Urothelium cell line (cell line): ENCODE measurements at regions not wholly inside any gene's neighbourhood (a gene's known extent, or its start where the extent isn't known, plus 50 kb on each side); places are given as distances from the start of the nearest gene placed in this dataset.
"Not testable (repeated sequence)": the region's sequence is repeated elsewhere in the genome, so short reads cannot be mapped to it uniquely, and the experiment has no call there.

Experiments
- DNase-seq: peaks from one replicate; pipeline ENCODE4 v3.0.0; 2011; ENCODE audit warnings: low spot score, mixed read lengths
- FAIRE-seq: peaks from 2 replicates; lab custom pipeline; 2011; peaks lifted over from hg19 to GRCh38; lab: Jason Lieb, UNC

DNA sequence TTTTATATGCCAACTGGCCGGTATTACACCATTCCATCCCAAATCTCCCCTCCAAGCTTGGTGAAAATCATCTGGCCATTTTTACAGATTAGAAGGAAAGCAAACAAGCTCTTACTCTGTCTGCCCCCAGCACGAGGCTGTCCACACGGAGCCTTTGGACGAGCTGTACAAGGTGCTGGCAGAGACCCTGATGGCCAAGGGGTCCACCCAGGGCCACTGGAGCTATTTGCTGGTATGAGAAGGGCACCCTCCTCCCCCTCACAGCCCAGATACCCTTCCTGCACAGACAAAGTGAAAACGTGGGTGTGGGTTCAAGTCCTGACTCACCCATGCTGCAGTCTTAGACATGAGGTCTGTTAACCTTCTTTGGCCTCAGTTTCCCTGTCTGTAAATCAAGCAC is 84.9 kb upstream of the DRD5 start:
- FAIRE-seq, DNase-seq: not testable (repeated sequence)

DNA sequence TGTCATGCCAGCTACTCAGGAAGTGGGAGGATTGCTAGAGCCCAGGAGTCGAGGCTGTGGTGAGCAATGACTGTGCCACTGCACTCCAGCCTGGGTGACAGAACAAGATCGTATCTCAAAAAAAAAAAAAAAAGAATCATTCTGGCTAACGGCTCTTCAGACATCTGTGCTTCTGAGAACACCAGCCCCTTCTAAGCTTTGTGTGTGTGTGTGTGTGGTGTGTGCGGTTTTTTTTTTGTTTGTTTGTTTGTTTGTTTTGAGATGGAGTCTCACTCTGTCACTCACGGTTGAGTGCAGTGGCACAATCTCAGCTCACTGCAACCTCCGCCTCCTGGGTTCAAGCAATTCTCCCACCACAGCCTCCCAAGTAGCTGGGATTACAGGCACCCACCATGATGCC is 79.4 kb upstream of the DRD5 start:
- DNase-seq, FAIRE-seq: not testable (repeated sequence)

DNA sequence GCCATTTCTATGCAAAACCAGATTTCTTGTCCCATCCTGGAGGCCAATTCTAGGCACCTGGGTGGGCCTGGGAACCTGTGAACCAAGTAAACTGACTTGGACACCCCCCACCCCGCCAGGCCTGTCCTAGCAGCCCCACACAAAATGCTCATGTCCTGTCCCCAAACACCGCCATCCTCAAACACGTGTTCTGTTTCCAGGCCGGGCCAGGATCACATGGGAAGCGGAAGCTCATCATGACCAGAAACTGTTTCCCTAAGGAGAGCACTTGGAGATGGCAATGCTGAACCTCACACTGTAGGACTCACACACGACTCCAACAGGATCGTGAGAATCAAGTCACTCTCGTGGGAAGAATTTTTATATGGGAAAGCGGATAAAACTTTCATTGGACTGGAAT is 78.7 kb upstream of the DRD5 start:
- FAIRE-seq, DNase-seq: not testable (repeated sequence)

DNA sequence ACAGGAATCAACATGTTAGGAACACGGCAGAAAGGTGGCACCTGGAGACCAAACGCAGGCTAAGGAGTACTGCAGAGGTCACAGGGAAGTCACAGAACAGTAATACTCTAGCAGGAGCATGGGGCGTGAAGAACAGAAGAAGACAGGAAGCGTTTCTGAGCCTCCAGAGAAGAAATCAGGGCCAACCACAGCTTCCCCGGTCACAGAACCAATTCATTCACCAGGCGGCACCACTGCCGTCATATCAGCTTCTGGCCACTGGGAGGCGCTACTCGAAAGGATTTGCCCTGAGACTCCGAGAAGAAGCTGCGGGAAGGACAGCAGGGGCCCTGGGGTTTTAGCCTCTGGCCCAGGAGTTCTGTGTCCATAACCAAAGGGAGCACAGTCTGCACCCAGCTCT is 78.0 kb upstream of the DRD5 start:
- peak; percentile 52 for DNase-seq
- no peak for FAIRE-seq

DNA sequence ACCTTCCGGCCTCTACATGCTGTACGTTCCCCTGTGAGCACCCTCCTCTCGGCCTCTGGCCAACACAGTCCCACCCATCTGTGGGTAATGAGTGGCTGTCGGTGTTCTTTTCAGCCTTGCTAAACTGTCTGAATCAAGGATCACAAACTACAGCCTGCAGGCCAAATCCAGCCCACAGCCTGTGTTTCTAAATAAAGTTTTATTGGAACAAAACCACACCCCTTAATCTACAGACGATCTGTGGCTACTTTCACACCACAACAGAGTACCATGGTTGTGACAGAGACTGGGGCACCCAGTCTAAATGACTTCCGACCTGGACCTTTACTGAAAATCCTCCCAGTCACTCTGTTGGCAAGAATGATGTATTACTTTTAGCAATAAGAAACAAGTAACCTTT is 77.3 kb upstream of the DRD5 start:
- not testable (repeated sequence) for DNase-seq, FAIRE-seq

DNA sequence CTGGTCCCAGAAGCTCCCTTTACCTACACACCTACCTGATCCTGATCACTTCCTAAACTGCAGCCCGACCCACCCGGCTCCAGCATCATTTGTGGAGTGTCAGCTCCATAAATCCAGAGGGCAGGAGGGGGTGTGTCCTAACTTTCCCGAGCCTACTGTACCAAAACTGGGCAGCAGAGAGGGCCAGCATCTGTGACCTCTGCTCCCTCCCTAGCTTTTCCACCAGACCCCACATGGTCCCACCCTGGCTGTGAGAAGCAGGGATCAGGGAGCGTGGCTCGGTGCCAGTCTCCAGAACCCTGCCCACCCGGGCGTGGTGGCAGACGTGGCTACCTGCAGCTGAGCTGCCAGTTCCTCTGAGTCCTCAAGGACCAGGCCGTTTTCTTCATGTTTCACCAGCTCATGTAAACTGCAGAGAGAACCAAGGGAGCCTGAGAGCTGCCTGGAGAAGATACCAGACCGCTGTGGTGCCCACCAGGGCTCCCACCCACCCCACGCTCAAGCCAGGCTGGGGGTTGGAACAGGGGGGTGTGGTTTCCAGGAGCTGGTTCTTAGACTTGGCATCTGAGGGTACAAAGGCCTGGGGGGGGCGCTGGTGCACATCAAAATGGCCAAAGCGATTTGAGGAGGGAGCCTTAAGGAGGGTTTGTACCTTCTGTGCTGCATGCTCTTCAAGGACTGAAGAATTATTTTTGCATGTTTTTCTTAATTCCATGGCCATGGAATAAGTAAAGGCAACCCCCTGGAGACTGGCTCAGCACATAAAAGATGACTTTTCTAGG is 76.7 kb upstream of the DRD5 start:
- DNase-seq = no peak
- FAIRE-seq = no peak

DNA sequence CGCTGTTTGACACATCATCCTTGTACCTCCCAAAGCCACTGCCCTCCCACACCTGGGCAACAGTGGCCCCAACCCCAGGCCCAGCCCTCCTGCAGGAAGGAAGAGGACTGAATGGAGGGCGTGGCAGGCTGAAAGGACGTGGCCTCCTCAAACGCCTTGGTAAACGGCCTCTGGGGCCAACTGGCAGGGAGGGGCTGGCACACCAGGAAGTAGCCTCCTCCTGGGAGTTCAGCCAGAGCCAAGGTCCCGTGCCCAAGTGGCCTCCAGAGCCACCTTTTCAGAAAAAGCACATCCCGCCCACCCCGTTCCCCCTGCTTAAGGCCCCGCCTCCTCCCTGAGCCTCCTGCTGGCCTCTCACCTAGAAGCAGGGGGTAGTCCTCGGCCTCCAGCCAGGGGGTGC is 74.2 kb upstream of the DRD5 start:
- not testable (repeated sequence) for DNase-seq, FAIRE-seq

DNA sequence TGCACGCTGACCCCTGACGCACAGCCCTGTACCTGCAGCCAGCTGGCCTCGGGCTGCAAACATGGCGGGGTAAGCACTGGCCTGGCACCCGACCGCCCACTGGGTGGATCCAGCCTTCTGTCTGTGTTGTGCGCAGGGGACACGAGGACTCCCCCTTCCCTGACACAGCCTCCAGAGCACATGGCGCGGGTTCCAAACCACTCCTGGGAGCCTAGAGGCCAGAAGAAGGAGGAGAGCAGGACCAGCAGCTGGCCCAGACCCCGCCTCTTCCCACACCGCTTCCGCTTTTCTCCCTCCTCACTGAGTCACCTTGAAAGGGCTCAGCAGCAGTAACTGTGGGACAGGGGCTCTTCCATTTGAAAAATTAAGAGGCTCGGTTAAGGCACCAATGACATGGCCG is 73.5 kb upstream of the DRD5 start:
- not testable (repeated sequence) for DNase-seq, FAIRE-seq

DNA sequence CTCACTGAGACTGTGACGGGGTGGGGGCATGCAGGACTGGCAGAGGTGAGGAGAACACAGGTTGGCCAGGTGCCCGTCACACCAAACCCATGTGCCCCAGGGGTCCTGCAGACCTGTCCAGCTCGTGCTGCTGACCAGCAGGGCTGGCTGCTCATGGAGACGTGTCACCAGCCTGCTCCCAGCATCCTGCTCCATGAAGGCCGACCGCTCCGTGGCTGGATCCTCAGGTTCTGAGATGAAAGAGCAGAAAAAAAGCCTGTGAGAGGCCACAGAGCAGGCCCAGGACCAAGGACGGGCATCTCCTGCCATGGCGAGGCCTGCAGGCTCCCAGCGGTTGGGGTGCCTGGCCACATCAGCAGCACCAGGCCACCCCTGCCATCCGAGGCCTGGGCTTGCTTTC is 71.7 kb upstream of the DRD5 start:
- no peak for FAIRE-seq
- no peak for DNase-seq

DNA sequence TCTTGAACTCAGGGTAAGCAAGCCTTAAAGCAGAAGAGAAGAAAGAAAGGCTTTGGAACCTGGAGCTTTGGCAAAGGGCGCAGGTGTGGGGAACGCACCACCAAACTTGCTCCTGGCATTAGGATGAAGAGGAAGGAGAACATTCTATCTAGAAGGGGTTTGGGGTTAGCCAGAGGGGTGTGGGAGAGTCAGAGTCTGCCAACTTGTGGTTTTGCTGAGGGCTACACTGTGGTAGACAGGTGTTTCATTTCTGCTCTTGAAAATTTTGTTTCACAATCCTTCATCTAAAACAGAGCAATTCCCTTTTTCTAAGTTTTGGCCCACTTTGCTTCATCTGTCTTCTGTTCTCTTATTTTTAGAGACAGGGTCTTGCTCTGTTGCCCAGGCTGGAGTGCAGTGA is 66.2 kb upstream of the DRD5 start:
- not testable (repeated sequence) for FAIRE-seq, DNase-seq

DNA sequence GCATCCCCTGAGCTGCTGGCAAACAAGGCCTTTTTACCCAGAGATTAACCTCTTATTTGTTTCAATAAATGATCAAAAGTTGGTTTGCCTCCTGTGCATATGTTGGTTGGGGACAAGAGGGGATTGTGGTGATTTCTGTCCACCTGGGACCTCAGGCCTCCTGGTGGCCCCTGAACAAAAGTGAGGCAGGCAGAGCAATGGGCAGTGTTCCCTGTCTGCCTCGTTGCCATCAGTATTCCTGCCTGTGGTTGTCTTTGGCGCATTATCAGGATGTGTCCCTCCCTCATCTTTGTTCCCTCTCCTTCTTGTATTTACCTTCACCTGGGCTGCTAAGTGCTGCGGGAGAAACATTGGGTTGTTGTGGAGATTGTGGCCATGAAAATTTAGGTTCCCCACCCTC is 65.3 kb upstream of the DRD5 start:
- FAIRE-seq (no peak), DNase-seq (no peak)

DNA sequence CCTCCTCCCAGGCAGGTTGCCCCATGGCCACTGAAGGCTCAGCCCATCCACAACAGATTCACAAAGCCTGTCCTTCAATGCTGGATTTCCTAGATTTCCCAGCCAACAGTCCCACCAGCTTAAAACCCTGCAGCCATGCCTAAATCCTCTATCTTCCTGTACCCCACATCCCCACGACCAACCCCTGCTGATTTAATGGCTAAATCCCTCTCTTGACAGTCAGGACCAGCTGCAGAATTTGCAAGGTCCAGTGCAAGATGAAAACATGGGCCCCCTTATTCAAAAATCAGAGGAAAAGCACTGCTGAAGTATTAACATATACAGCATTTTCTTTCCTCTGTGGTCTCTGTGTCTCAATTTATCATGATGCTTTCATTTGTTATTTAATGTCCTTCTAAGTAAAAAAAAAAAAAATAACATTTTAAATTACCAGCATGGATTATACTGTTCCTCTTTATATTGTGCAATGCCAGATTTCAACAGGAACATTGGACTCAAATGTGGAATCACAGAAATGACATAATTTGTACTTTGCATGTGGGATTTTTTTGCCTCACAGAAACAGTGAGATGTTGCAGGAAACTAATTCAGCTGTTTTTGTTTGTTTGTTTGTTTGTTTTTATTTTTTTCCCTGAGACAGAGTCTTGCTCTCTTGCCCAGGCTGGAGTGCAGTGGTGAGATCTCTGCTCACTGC is 63.0 kb upstream of the DRD5 start:
- not testable (repeated sequence) for FAIRE-seq, DNase-seq

DNA sequence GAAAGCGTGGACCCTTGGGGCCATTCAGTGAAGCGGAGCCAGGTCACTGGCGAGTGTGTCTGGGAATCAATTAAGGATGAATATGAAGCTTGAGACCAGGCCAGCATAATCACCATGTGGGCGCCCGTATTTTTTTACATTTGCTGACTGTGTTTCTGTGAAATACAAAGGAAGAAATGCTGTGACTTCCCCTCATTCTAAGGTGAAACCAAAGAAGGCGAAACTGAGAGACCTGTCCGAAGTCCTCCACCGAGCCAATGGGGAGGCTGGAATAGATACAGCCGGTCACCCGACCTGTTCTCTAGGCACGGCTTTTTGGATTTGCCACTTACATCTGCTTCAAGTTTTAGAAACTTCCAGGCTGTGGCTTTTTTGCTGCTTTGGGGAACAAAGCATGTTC is 59.3 kb upstream of the DRD5 start:
- not testable (repeated sequence) for DNase-seq, FAIRE-seq
